Ishikawa (cell line): ENCODE measurements at regions not wholly inside any gene's neighbourhood (a gene's known extent, or its start where the extent isn't known, plus 50 kb on each side); places are given as distances from the start of the nearest gene placed in this dataset.

Experiments used
- CEBPB ChIP-seq: IDR thresholded peaks from 2 replicates; pipeline ENCODE4 v1.6.1; 2012
- CREB1 ChIP-seq: IDR thresholded peaks from 2 replicates; pipeline ENCODE4 v1.6.1; 2012; ENCODE audit warnings: low read depth
- EGR1 ChIP-seq: IDR thresholded peaks from 2 replicates; pipeline ENCODE4 v1.6.1; 2012
- EP300 ChIP-seq: IDR thresholded peaks from 2 replicates; pipeline ENCODE4 v1.6.1; 2012; ENCODE audit warnings: borderline replicate concordance
- FOXM1 ChIP-seq: IDR thresholded peaks from 2 replicates; pipeline ENCODE4 v1.6.1; 2012; ENCODE audit warnings: low read depth, borderline replicate concordance
- NFIC ChIP-seq: IDR thresholded peaks from 2 replicates; pipeline ENCODE4 v1.6.1; 2012
- RAD21 ChIP-seq: IDR thresholded peaks from 2 replicates; pipeline ENCODE4 v1.6.1; 2012; ENCODE audit warnings: low read depth
- TAF1 ChIP-seq: IDR thresholded peaks from 2 replicates; pipeline ENCODE4 v1.6.1; 2012; ENCODE audit warnings: low read depth, mild to moderate bottlenecking
- TCF12 ChIP-seq: IDR thresholded peaks from 2 replicates; pipeline ENCODE4 v1.6.1; 2012; ENCODE audit warnings: low read depth
- TEAD4 ChIP-seq: IDR thresholded peaks from 2 replicates; pipeline ENCODE4 v1.6.1; 2012
- YY1 ChIP-seq: IDR thresholded peaks from 2 replicates; pipeline ENCODE4 v1.6.1; 2012; ENCODE audit warnings: low read depth
- TF ChIP-seq, protein P1 (sequence below): IDR thresholded peaks from 2 replicates; pipeline ENCODE4 v1.6.1; 2012; ENCODE audit warnings: low read depth, mild to moderate bottlenecking
- TF ChIP-seq, protein P2 (sequence below): IDR thresholded peaks from 2 replicates; pipeline ENCODE4 v1.6.1; 2012

DNA sequence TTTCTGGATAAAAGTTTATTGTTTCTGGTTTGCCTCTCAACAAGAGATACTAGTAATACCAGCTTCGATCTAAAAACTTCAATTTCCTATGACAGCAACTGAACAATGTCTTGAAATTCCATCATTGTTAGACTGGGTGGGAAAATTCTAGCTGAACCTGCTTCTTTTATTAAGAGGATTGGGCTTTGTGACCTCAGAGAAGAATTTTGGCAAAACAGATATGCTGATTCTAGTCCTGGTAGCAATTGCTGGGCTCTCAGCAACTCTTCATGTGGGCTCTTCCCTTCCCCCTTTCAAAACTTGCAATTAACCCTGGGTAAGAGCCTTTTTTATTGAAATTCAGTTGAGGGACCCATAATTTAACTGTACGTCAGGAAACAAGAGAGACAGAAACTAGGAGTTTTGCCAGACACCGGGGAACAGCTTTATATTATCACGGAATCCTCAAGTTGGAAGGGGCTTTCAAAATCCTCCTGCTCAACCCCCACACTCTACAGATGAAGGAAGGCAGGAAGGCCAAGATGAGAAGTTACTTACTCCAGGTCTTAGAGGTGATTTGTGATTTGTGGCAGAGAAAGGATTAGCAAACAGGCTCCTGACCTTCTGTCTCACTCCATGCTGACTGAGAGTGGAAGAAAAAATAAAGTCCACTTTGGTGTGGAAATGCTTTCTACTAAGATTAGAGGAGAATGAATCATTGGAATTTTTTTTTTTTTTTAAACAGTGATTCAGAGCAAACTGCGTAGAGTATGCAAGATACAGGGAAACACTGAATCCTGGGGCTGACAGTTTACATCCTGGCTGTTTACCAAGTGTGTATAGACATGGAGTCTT lies 239.0 kb upstream of the ATP2B1 start:
- TF ChIP-seq RAD21 (no peak), NFIC (no peak), TCF12 (no peak), TAF1 (no peak), TEAD4 (no peak)
- TF ChIP-seq, protein P1, sequence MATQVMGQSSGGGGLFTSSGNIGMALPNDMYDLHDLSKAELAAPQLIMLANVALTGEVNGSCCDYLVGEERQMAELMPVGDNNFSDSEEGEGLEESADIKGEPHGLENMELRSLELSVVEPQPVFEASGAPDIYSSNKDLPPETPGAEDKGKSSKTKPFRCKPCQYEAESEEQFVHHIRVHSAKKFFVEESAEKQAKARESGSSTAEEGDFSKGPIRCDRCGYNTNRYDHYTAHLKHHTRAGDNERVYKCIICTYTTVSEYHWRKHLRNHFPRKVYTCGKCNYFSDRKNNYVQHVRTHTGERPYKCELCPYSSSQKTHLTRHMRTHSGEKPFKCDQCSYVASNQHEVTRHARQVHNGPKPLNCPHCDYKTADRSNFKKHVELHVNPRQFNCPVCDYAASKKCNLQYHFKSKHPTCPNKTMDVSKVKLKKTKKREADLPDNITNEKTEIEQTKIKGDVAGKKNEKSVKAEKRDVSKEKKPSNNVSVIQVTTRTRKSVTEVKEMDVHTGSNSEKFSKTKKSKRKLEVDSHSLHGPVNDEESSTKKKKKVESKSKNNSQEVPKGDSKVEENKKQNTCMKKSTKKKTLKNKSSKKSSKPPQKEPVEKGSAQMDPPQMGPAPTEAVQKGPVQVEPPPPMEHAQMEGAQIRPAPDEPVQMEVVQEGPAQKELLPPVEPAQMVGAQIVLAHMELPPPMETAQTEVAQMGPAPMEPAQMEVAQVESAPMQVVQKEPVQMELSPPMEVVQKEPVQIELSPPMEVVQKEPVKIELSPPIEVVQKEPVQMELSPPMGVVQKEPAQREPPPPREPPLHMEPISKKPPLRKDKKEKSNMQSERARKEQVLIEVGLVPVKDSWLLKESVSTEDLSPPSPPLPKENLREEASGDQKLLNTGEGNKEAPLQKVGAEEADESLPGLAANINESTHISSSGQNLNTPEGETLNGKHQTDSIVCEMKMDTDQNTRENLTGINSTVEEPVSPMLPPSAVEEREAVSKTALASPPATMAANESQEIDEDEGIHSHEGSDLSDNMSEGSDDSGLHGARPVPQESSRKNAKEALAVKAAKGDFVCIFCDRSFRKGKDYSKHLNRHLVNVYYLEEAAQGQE: no peak

DNA sequence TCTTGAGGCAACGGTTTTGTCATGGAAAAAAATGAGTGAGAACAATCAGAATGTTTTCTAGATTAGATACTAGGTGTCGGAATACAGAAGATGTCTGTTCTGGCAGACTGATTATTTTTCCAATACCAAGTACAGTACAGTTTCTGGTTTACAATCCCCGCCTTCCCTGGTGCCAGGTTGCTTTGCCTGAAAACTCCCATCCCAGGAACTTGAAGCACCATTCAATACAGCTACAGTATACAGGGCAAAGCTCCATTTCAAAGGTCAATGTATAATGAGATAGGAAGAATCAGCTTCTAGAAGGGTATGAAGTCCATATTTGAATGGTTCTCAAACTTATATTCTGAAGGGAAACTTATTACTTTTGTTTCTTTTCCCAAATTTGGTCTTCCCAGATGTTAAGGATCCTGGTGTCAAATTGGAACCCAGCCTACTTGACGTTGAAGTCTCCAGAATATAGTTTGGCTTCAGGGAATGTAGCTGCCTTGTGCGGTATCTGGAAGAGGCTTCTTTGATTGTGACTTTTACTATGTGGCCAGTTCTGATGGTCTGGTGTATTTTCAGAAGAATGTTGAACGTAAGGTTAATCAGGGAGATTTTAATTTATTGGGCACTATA lies 238.0 kb upstream of the ATP2B1 start:
- TF ChIP-seq, protein P2, sequence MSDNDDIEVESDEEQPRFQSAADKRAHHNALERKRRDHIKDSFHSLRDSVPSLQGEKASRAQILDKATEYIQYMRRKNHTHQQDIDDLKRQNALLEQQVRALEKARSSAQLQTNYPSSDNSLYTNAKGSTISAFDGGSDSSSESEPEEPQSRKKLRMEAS: no peak
- TF ChIP-seq RAD21: no peak
- no peak for TF ChIP-seq CREB1
- no peak for TF ChIP-seq TAF1
- TF ChIP-seq TEAD4: no peak
- no peak for TF ChIP-seq CEBPB
- TF ChIP-seq FOXM1: no peak
- no peak for TF ChIP-seq EGR1
- TF ChIP-seq, protein P1: no peak
- no peak for TF ChIP-seq EP300
- TF ChIP-seq TCF12: no peak

DNA sequence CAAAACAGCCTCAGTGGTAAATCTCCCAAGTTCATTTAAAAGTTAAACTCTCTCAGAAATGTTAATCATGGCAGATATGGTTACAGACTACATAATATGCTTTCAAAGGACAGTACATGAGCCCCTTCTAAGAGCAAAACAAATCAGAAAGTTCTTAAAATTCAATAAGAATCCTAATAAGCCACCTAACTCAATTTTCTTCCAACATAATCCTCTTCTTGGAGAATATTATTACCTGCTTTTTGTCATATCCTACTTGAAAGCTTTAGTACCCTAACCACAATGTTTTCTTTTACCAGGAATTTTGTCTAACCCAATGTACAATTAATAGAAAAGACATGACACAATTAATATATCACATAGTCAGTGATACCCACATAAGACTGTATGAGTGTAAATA lies 236.5 kb upstream of the ATP2B1 start:
- TF ChIP-seq RAD21 (no peak), TEAD4 (no peak), TAF1 (no peak), EGR1 (no peak), YY1 (no peak)
- TF ChIP-seq, protein P1: no peak

DNA sequence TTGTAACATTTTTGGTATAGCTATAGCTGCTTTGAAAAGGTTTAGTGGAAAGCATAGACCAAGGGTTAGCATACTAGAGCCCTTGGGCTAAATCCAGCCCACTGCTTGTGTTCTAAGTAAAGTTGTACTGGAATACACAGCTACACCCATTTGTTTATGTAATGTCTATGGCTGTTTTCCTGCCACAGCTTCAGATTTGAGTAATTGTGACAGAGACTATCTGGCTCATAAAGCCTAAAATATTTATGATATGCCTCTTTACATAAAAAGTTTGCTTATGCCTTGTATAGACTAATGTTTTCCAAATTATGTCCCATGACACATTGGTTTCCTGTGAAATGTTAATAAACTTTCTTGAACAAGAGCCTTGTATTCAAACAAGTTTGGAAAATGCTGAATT lies 234.8 kb upstream of the ATP2B1 start:
- TF ChIP-seq CEBPB: no peak

DNA sequence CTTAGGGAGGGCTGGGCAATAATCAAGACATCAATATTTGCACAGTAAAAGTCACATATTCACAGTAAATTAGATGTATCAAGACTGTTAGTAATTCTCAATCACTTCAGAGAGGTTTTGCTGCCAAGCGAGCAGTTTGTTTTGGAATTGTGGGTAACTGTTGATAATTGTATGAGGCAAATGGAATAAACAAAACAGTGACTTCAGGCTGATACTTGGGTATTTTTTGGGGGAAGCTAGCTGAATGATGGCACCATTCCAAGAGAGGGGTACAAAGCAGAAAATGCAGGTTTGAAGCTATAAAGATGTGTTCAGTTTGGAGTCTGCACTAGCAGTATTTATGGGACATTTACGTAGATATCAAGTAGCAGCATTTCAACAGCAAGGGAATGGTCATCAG lies 232.8 kb upstream of the ATP2B1 start:
- TF ChIP-seq, protein P2: no peak
- TF ChIP-seq TCF12 (no peak), NFIC (no peak), TAF1 (no peak), YY1 (no peak), EGR1 (no peak), FOXM1 (no peak), TEAD4 (no peak), CREB1 (no peak)
- TF ChIP-seq, protein P1: no peak
